OCI-LY7 (cell line): ENCODE measurements at regions not wholly inside any gene's neighbourhood (a gene's known extent, or its start where the extent isn't known, plus 50 kb on each side); places are given as distances from the start of the nearest gene placed in this dataset.

ENCODE experiments used
- BruUV-seq: library from RNA; stranded (reverse); fragments of 400-500 nt; replicated peaks from 2 replicates; lab custom pipeline; 2021; lab: Mats Ljungman, UMichigan
- CTCF ChIA-PET: fragments of 300-600 bp; sonication (Branson Sonifier 250); formaldehyde crosslinking; loops from one replicate; lab custom pipeline; 2022; ENCODE audit warnings: antibody characterized with exemption; ENCODE audit not compliant: unreplicated experiment; lab: Charles Lee
- POLR2A ChIA-PET: fragments of 300-600 bp; sonication (Branson Sonifier 250); formaldehyde crosslinking; loops from one replicate; lab custom pipeline; 2022; ENCODE audit warnings: antibody characterized with exemption; lab: Charles Lee
- DNase-seq: peaks from one replicate; pipeline ENCODE4 v3.0.0-alpha.2; 2015; ENCODE audit warnings: low spot score
- H2AFZ ChIP-seq: fragments of 200-600 bp; sonication (generic), shearing (Covaris generic); 2 replicates; pipeline ENCODE4 v1.6.1; 2014; ENCODE audit warnings: mild to moderate bottlenecking, antibody characterized with exemption, low read length, moderate library complexity
- H3K27ac ChIP-seq: fragments of 200-600 bp; sonication (generic); 2 replicates; pipeline ENCODE4 v1.5.1; 2014; ENCODE audit warnings: mixed run types, low read depth, mild to moderate bottlenecking, moderate library complexity, low read length, inconsistent platforms; ENCODE audit not compliant: poor library complexity, severe bottlenecking
- H3K36me3 ChIP-seq: fragments of 200-600 bp; sonication (generic); 2 replicates; pipeline ENCODE4 v1.6.1; 2014; ENCODE audit warnings: mild to moderate bottlenecking, antibody characterized with exemption, low read length, moderate library complexity, mixed read lengths; ENCODE audit not compliant: insufficient read depth
- H3K4me1 ChIP-seq: fragments of 200-600 bp; sonication (generic); 2 replicates; pipeline ENCODE4 v1.5.1; 2014; ENCODE audit warnings: mild to moderate bottlenecking, low read length; ENCODE audit not compliant: insufficient read depth, poor library complexity, severe bottlenecking
- H3K4me2 ChIP-seq: fragments of 200-600 bp; sonication (generic); 2 replicates; pipeline ENCODE4 v1.6.1; 2014; ENCODE audit warnings: mild to moderate bottlenecking, low read length
- H3K4me3 ChIP-seq: fragments of 200-600 bp; sonication (generic); 2 replicates; pipeline ENCODE4 v1.5.1; 2014; ENCODE audit warnings: mild to moderate bottlenecking, low read depth, low read length; ENCODE audit not compliant: poor library complexity, severe bottlenecking
- H3K79me2 ChIP-seq: fragments of 200-600 bp; sonication (generic); 2 replicates; pipeline ENCODE4 v1.6.1; 2016; ENCODE audit warnings: low read depth, mild to moderate bottlenecking, low read length, moderate library complexity, mixed read lengths; ENCODE audit not compliant: insufficient read depth
- H3K9me2 ChIP-seq: fragments of 200-600 bp; sonication (generic); 2 replicates; pipeline ENCODE4 v1.6.1; 2016; ENCODE audit warnings: mild to moderate bottlenecking, low read length, mixed read lengths; ENCODE audit not compliant: insufficient read depth
- H3K9me3 ChIP-seq: fragments of 200-600 bp; sonication (generic); 2 replicates; pipeline ENCODE4 v1.6.1; 2014; ENCODE audit warnings: mild to moderate bottlenecking, mixed run types, low read length, mixed read lengths
- H4K20me1 ChIP-seq: fragments of 200-600 bp; sonication (generic); 2 replicates; pipeline ENCODE4 v1.6.1; 2014; ENCODE audit warnings: mild to moderate bottlenecking, antibody characterized with exemption, low read length, moderate library complexity, mixed read lengths; ENCODE audit not compliant: insufficient read depth
- EZH2phosphoT487 ChIP-seq: fragments of 200-600 bp; sonication (generic); IDR thresholded peaks from 2 replicates; pipeline ENCODE4 v1.6.1; 2018; ENCODE audit warnings: low read depth, borderline replicate concordance, mild to moderate bottlenecking, mixed run types, antibody characterized with exemption, low read length, moderate library complexity, mixed read lengths
- intact Hi-C: fragments of 100-400 bp; cut with micrococcal nuclease; formaldehyde crosslinking; loops from one replicate; pipeline ENCODE4 v1.10.0; 2022; ENCODE audit not compliant: unreplicated experiment
- TF ChIP-seq, protein P1 (sequence below): fragments of 200-600 bp; sonication (generic); conservative IDR thresholded peaks from 2 replicates; pipeline ENCODE4 v1.5.1; 2014; ENCODE audit warnings: mild to moderate bottlenecking, antibody characterized with exemption, low read length, moderate library complexity, mixed read lengths

- BruUV-seq = no TSS peak
- no peak overlapping the region for H3K4me3 ChIP-seq
- H3K4me1 ChIP-seq = no peaks in the 10 kb centered on the region
- no peaks in the 10 kb centered on the region for H3K9me2 ChIP-seq
- H3K79me2 ChIP-seq = no peaks in the 10 kb centered on the region
- ChIA-PET CTCF (interaction anchor here (0.9 kb wide), 1 partner anchor 20 kb away, joined by 4 read pairs; no protein-coding TSS in a partner anchor), POLR2A (interaction anchor here (0.6 kb wide), 1 partner anchor 19 kb away, joined by 4 read pairs; no protein-coding TSS in a partner anchor)
- intact Hi-C loops = no loop called here
- DNase-seq = no peak
- H4K20me1 ChIP-seq = no peaks in the 10 kb centered on the region
- H3K27ac ChIP-seq = no peak overlapping the region
- no peaks in the 10 kb centered on the region for H3K9me3 ChIP-seq
- no peak overlapping the region for H3K4me2 ChIP-seq
- H3K36me3 ChIP-seq = no peaks in the 10 kb centered on the region
- H2AFZ ChIP-seq = no peak overlapping the region
- no peak for TF ChIP-seq EZH2phosphoT487
These were observed 260.9 kb upstream of the SOX4 start for GRCh38 chr6:21332660-21333059.

DNA sequence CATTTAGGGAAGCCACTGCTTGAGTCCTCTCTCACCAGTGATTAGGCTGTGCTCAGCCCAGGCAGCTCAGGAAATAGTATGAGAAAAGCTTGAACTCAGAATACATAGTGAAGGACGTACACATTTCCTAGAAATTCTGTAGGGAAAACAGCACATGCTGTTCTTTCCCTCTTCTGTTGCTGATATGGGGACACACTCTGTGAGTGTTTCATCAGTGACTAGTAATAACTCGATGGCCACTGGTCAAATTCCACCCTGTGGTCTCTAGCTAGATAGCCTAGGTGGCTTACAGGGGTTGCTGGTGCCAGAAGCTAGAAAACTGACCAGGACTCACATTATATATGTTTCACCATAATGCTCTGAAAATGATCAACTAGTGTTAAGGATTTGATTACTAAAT, 259.8 kb upstream of the SOX4 start:
- Histone ChIP-seq H3K79me2 (no peaks in the 10 kb centered on the region), H3K9me2 (no peaks in the 10 kb centered on the region), H3K4me2 (no peak overlapping the region), H3K4me1 (no peaks in the 10 kb centered on the region), H3K4me3 (no peak overlapping the region), H3K27ac (no peak overlapping the region), H4K20me1 (no peaks in the 10 kb centered on the region), H3K36me3 (no peaks in the 10 kb centered on the region), H3K9me3 (no peaks in the 10 kb centered on the region), H2AFZ (no peak overlapping the region)
- TF ChIP-seq, protein P1, sequence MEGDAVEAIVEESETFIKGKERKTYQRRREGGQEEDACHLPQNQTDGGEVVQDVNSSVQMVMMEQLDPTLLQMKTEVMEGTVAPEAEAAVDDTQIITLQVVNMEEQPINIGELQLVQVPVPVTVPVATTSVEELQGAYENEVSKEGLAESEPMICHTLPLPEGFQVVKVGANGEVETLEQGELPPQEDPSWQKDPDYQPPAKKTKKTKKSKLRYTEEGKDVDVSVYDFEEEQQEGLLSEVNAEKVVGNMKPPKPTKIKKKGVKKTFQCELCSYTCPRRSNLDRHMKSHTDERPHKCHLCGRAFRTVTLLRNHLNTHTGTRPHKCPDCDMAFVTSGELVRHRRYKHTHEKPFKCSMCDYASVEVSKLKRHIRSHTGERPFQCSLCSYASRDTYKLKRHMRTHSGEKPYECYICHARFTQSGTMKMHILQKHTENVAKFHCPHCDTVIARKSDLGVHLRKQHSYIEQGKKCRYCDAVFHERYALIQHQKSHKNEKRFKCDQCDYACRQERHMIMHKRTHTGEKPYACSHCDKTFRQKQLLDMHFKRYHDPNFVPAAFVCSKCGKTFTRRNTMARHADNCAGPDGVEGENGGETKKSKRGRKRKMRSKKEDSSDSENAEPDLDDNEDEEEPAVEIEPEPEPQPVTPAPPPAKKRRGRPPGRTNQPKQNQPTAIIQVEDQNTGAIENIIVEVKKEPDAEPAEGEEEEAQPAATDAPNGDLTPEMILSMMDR = no peak
- TF ChIP-seq EZH2phosphoT487 = no peak
- CTCF ChIA-PET = no interaction called here
- no peak for DNase-seq
- intact Hi-C loops = no loop called here
- BruUV-seq = no TSS peak
- POLR2A ChIA-PET = no interaction called here

DNA sequence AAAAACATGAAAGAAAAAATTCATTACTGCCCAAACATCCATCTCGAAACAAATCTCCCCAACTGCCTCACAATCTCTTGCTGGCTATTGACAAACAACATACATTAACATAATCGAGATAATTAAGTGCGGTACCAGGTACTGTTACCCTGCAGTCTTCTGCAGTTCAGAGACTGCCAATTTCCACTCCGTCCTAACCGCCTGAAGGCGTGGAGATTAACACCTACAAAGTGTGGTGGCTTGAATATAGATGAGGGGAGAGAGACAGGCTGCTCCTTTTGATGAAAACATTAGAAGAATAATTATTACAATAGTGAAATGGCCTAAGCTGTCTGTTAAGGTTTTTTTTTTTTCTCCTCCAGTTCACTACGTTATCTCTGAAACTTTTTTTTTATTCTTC, 258.9 kb upstream of the SOX4 start:
- H3K9me2 ChIP-seq = no peaks in the 10 kb centered on the region
- BruUV-seq = no TSS peak
- no peak for DNase-seq
- intact Hi-C loops = no loop called here
- ChIA-PET POLR2A (interaction anchor here (0.8 kb wide), 1 partner anchor 16 kb away, joined by 5 read pairs; no protein-coding TSS in a partner anchor), CTCF (no interaction called here)
- H3K27ac ChIP-seq = no peak overlapping the region
- no peaks in the 10 kb centered on the region for H3K79me2 ChIP-seq
- no peak overlapping the region for H3K4me3 ChIP-seq
- no peaks in the 10 kb centered on the region for H4K20me1 ChIP-seq
- no peaks in the 10 kb centered on the region for H3K4me1 ChIP-seq
- H3K4me2 ChIP-seq = no peak overlapping the region
- H3K36me3 ChIP-seq = no peaks in the 10 kb centered on the region
- H2AFZ ChIP-seq = no peak overlapping the region
- H3K9me3 ChIP-seq = no peaks in the 10 kb centered on the region
- TF ChIP-seq, protein P1 = no peak
- no peak for TF ChIP-seq EZH2phosphoT487
